ENCODE measurements at regions not wholly inside any gene's neighbourhood (a gene's known extent, or its start where the extent isn't known, plus 50 kb on each side); places are given as distances from the start of the nearest gene placed in this dataset.
"Not testable (repeated sequence)": the region's sequence is repeated elsewhere in the genome, so short reads cannot be mapped to it uniquely, and the experiment has no call there.

- no peak for DNase-seq (ENCODE audit: low read depth)
- TF ChIP-seq CTCF (IDR thresholded peaks at IDR 0.05; ENCODE audit: insufficient read depth, low read depth, low read length, missing control alignments): no peak
- no peak overlapping the region for H3K4me3 ChIP-seq (ENCODE audit: low read length)
Observed at GRCh38 chr2:3899536-3900155, 196.3 kb downstream of the DCDC2C start.

GRCh38 chr2:3902131-3902530 lies 198.8 kb downstream of the DCDC2C start:
- no peak for TF ChIP-seq CTCF (IDR thresholded peaks at IDR 0.05; ENCODE audit: insufficient read depth, low read depth, low read length, missing control alignments)
- no peak overlapping the region for H3K4me3 ChIP-seq (ENCODE audit: low read length)
- no peak for DNase-seq (ENCODE audit: low read depth)

- TF ChIP-seq CTCF (IDR thresholded peaks at IDR 0.05; ENCODE audit: insufficient read depth, low read depth, low read length, missing control alignments): no peak
- no peak for DNase-seq (ENCODE audit: low read depth)
- H3K4me3 ChIP-seq (ENCODE audit: low read length): no peak overlapping the region
Observed at GRCh38 chr2:3904061-3904460, 200.7 kb downstream of the DCDC2C start.

- DNase-seq (ENCODE audit: low read depth): not testable (repeated sequence)
Observed at GRCh38 chr2:3908498-3908897, 205.1 kb downstream of the DCDC2C start.

GRCh38 chr2:3911882-3912455 lies 208.6 kb downstream of the DCDC2C start:
- H3K4me3 ChIP-seq (ENCODE audit: low read length): no peak overlapping the region
- no peak for DNase-seq (ENCODE audit: low read depth)
- TF ChIP-seq CTCF (IDR thresholded peaks at IDR 0.05; ENCODE audit: insufficient read depth, low read depth, low read length, missing control alignments): no peak

More at GRCh38 chr2:3908498-3908897, 205.1 kb downstream of the DCDC2C start:
- H3K4me3 ChIP-seq (ENCODE audit: low read length): not testable (repeated sequence)

- no peak for DNase-seq (ENCODE audit: low read depth)
- TF ChIP-seq CTCF (IDR thresholded peaks at IDR 0.05; ENCODE audit: insufficient read depth, low read depth, low read length, missing control alignments): no peak
- H3K4me3 ChIP-seq (ENCODE audit: low read length): no peak overlapping the region
Observed at GRCh38 chr2:3913166-3913565, 209.8 kb downstream of the DCDC2C start.

- H3K4me3 ChIP-seq (ENCODE audit: low read length): no peak overlapping the region
- no peak for DNase-seq (ENCODE audit: low read depth)
- no peak for TF ChIP-seq CTCF (IDR thresholded peaks at IDR 0.05; ENCODE audit: insufficient read depth, low read depth, low read length, missing control alignments)
Observed at GRCh38 chr2:3914241-3914640, 210.9 kb downstream of the DCDC2C start.

Data from epithelial cell of esophagus (primary cell).